MCF 10A (cell line): ENCODE measurements at regions not wholly inside any gene's neighbourhood (a gene's known extent, or its start where the extent isn't known, plus 50 kb on each side); places are given as distances from the start of the nearest gene placed in this dataset.

Source experiments
- BruUV-seq: library from RNA; stranded (reverse); fragments of 400-500 nt; replicated peaks from 2 replicates; lab custom pipeline; 2021; lab: Mats Ljungman, UMichigan
- CTCF ChIA-PET: fragments of 300-600 bp; sonication (Branson Sonifier 250); formaldehyde crosslinking; extraction: SDS; loops from one replicate; lab custom pipeline; 2021; ENCODE audit warnings: antibody characterized with exemption, inconsistent platforms; lab: Yijun Ruan, JAX
- POLR2A ChIA-PET: fragments of 300-600, 350-650 bp; sonication (Branson Sonifier 250); formaldehyde crosslinking; extraction: SDS; loops from one replicate; lab custom pipeline; 2020; ENCODE audit warnings: antibody characterized with exemption, inconsistent platforms; lab: Yijun Ruan, JAX
- DNase-seq: peaks from one replicate; pipeline ENCODE4 v3.0.0-alpha.2; 2018; ENCODE audit not compliant: unreplicated experiment
- H3K27ac Mint-ChIP-seq: one replicate; pipeline ENCODE4 v1.8.0; 2022; ENCODE audit warnings: mild to moderate bottlenecking, low read depth, mixed read lengths; ENCODE audit not compliant: unreplicated experiment
- H3K27me3 Mint-ChIP-seq: one replicate; pipeline ENCODE4 v1.8.0; 2022; ENCODE audit warnings: mixed read lengths; ENCODE audit not compliant: insufficient read depth, unreplicated experiment
- H3K36me3 Mint-ChIP-seq: one replicate; pipeline ENCODE4 v1.8.0; 2022; ENCODE audit warnings: mild to moderate bottlenecking, moderate library complexity, mixed read lengths; ENCODE audit not compliant: insufficient read depth, unreplicated experiment
- H3K4me1 Mint-ChIP-seq: one replicate; pipeline ENCODE4 v1.8.0; 2022; ENCODE audit warnings: mixed read lengths; ENCODE audit not compliant: insufficient read depth, unreplicated experiment
- H3K4me3 Mint-ChIP-seq: one replicate; pipeline ENCODE4 v1.8.0; 2022; ENCODE audit warnings: mild to moderate bottlenecking, moderate library complexity, mixed read lengths; ENCODE audit not compliant: unreplicated experiment
- H3K9me3 Mint-ChIP-seq: one replicate; pipeline ENCODE4 v1.8.0; 2022; ENCODE audit warnings: mixed read lengths; ENCODE audit not compliant: unreplicated experiment
- intact Hi-C: fragments of 100-400 bp; cut with micrococcal nuclease; formaldehyde crosslinking; loops from 2 replicates; pipeline ENCODE4 v1.14.1; 2022
- TF ChIP-seq, protein P1 (sequence below): fragments of 200-600 bp; IDR thresholded peaks from one replicate; pipeline ENCODE4 v1.8.0; 2022; ENCODE audit warnings: antibody characterized with exemption, mild to moderate bottlenecking; ENCODE audit not compliant: unreplicated experiment

DNA sequence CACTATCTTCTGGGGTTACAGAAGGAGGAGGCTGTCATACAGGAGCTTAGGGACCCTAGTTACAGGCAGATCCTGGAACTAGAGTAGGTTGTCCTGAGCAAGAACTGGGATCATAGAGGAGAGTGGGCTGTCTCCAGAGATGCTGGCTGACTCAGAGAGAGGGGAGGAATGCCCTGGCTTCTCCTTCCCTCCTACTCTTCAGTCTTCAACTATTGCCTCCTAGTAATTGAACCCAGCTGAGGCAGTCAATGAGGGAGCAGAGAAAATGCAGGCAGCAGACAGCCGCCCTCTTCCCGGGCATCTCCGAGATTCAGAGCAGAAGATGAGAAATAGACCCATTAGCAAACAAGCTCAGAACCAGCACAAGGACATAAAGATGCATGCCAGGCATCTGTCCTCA lies 118.3 kb upstream of the PDE5A start:
- no TSS peak for BruUV-seq

DNA sequence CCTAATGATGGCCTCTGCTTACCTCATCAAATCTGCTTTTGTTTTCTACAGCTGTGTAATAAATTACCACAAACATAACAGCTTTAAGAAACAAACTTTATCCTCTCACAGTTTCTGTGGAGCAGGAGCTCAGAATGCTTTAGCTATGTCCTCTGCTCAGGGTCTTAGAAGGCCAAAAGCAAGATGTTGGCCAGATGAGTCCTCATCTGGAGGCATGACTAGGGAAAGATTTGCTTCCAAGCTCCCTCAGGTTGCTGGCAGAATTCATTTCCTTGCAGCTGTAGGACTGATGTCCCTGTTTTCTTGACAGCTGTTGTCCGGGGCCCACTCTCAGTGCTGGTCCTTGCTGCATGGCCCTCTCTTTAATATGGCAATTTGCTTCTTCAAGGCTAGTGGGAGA lies 116.7 kb upstream of the PDE5A start:
- Mint-ChIP-seq H3K9me3 (no peaks in the 10 kb centered on the region), H3K4me3 (no peak overlapping the region), H3K27ac (no peak overlapping the region), H3K36me3 (no peaks in the 10 kb centered on the region), H3K4me1 (no peaks in the 10 kb centered on the region), H3K27me3 (no peaks in the 10 kb centered on the region)
- CTCF ChIA-PET = no interaction called here
- no peak for DNase-seq
- TF ChIP-seq, protein P1, sequence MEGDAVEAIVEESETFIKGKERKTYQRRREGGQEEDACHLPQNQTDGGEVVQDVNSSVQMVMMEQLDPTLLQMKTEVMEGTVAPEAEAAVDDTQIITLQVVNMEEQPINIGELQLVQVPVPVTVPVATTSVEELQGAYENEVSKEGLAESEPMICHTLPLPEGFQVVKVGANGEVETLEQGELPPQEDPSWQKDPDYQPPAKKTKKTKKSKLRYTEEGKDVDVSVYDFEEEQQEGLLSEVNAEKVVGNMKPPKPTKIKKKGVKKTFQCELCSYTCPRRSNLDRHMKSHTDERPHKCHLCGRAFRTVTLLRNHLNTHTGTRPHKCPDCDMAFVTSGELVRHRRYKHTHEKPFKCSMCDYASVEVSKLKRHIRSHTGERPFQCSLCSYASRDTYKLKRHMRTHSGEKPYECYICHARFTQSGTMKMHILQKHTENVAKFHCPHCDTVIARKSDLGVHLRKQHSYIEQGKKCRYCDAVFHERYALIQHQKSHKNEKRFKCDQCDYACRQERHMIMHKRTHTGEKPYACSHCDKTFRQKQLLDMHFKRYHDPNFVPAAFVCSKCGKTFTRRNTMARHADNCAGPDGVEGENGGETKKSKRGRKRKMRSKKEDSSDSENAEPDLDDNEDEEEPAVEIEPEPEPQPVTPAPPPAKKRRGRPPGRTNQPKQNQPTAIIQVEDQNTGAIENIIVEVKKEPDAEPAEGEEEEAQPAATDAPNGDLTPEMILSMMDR = no peak
- intact Hi-C loops = no loop called here
- no TSS peak for BruUV-seq
- POLR2A ChIA-PET = interaction anchor here (0.9 to 1.5 kb wide), 2 partner anchors 9 kb away, joined by 4 read pairs; no protein-coding TSS in a partner anchor

More for the DNA sequence above, 118.3 kb upstream of the PDE5A start:
- no peak for DNase-seq
- H3K27me3 Mint-ChIP-seq = no peaks in the 10 kb centered on the region
- intact Hi-C loops = no loop called here
- no peak overlapping the region for H3K27ac Mint-ChIP-seq
- no peak overlapping the region for H3K4me3 Mint-ChIP-seq
- POLR2A ChIA-PET = no interaction called here
- H3K4me1 Mint-ChIP-seq = no peaks in the 10 kb centered on the region
- no peaks in the 10 kb centered on the region for H3K9me3 Mint-ChIP-seq
- TF ChIP-seq, protein P1 = no peak
- CTCF ChIA-PET = no interaction called here
- H3K36me3 Mint-ChIP-seq = no peaks in the 10 kb centered on the region

DNA sequence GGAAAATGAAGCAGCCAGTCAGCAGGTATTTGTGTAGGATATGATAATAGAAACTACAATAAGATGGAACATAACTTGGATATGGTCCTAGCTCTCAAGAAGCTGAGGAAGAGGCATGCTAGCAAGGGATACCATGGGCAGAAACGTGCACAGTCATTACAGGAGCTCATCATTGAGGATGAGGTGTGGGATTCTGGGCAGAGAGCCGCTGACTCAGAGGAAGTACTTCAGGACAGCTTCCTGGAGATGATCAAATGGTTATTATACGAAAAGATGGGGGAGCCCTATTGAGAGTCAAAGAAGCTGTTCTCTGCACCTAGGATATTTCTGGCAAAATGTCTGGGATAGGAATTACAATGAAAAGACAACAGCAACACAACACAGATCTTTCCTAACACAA lies 116.0 kb upstream of the PDE5A start:
- CTCF ChIA-PET = no interaction called here
- Mint-ChIP-seq H3K27ac (no peak overlapping the region), H3K4me3 (no peak overlapping the region), H3K27me3 (no peaks in the 10 kb centered on the region), H3K36me3 (no peaks in the 10 kb centered on the region), H3K4me1 (no peaks in the 10 kb centered on the region), H3K9me3 (no peaks in the 10 kb centered on the region)
- intact Hi-C loops = no loop called here
- TF ChIP-seq, protein P1 = no peak
- no TSS peak for BruUV-seq
- POLR2A ChIA-PET = interaction anchor here (1.5 kb wide), 1 partner anchor 9 kb away, joined by 4 read pairs; no protein-coding TSS in a partner anchor
- no peak for DNase-seq

- Mint-ChIP-seq H3K27ac (no peak overlapping the region), H3K4me3 (no peak overlapping the region), H3K4me1 (no peaks in the 10 kb centered on the region), H3K27me3 (no peaks in the 10 kb centered on the region), H3K36me3 (no peaks in the 10 kb centered on the region), H3K9me3 (no peaks in the 10 kb centered on the region)
- intact Hi-C loops = no loop called here
- ChIA-PET POLR2A (interaction anchor here (1.5 kb wide), 1 partner anchor 8 kb away, joined by 4 read pairs; no protein-coding TSS in a partner anchor), CTCF (no interaction called here)
- no peak for DNase-seq
- no TSS peak for BruUV-seq
- TF ChIP-seq, protein P1 = no peak
Observed at GRCh38 chr4:119743644-119744043, 115.0 kb upstream of the PDE5A start.
